ENCODE measurements at regions not wholly inside any gene's neighbourhood (a gene's known extent, or its start where the extent isn't known, plus 50 kb on each side); places are given as distances from the start of the nearest gene placed in this dataset.
A peak's percentile ranks its signal among the peaks of the same experiment; 100 is the strongest.
"Not testable (repeated sequence)": the region's sequence is repeated elsewhere in the genome, so short reads cannot be mapped to it uniquely, and the experiment has no call there.

GRCh38 chr1:78292361-78292760 lies 198.4 kb upstream of the PTGFR start:
- peak; percentile 19 for DNase-seq (ENCODE audit: low spot score)

- DNase-seq (ENCODE audit: low spot score): no peak
Measured at GRCh38 chr1:78297836-78298235, 192.9 kb upstream of the PTGFR start.

- DNase-seq (ENCODE audit: low spot score): no peak
Measured at GRCh38 chr1:78298349-78298748, 192.4 kb upstream of the PTGFR start.

GRCh38 chr1:78301141-78301540 lies 189.6 kb upstream of the PTGFR start:
- DNase-seq (ENCODE audit: low spot score): no peak

GRCh38 chr1:78303620-78304019 lies 187.2 kb upstream of the PTGFR start:
- no peak for DNase-seq (ENCODE audit: low spot score)

- DNase-seq (ENCODE audit: low spot score): no peak
Measured at GRCh38 chr1:78304341-78304740, 186.4 kb upstream of the PTGFR start.

GRCh38 chr1:78304761-78305160 lies 186.0 kb upstream of the PTGFR start:
- no peak for DNase-seq (ENCODE audit: low spot score)

GRCh38 chr1:78310261-78310660 lies 180.5 kb upstream of the PTGFR start:
- DNase-seq (ENCODE audit: low spot score): not testable (repeated sequence)

GRCh38 chr1:78318011-78318410 lies 172.8 kb upstream of the PTGFR start:
- no peak for DNase-seq (ENCODE audit: low spot score)

GRCh38 chr1:78319603-78320002 lies 171.2 kb upstream of the PTGFR start:
- no peak for DNase-seq (ENCODE audit: low spot score)

- no peak for DNase-seq (ENCODE audit: low spot score)
Measured at GRCh38 chr1:78322928-78323680, 167.7 kb upstream of the PTGFR start.

- no peak for DNase-seq (ENCODE audit: low spot score)
Measured at GRCh38 chr1:78325293-78325692, 165.5 kb upstream of the PTGFR start.

GRCh38 chr1:78329475-78329874 lies 161.3 kb upstream of the PTGFR start:
- no peak for DNase-seq (ENCODE audit: low spot score)

- DNase-seq (ENCODE audit: low spot score): no peak
Measured at GRCh38 chr1:78331799-78332198, 159.0 kb upstream of the PTGFR start.

- no peak for DNase-seq (ENCODE audit: low spot score)
Measured at GRCh38 chr1:78333502-78333901, 157.3 kb upstream of the PTGFR start.

GRCh38 chr1:78334114-78334513 lies 156.7 kb upstream of the PTGFR start:
- no peak for DNase-seq (ENCODE audit: low spot score)

GRCh38 chr1:78334952-78335351 lies 155.8 kb upstream of the PTGFR start:
- DNase-seq (ENCODE audit: low spot score): no peak

- DNase-seq (ENCODE audit: low spot score): not testable (repeated sequence)
Measured at GRCh38 chr1:78336751-78337150, 154.0 kb upstream of the PTGFR start.

GRCh38 chr1:78339490-78339889 lies 151.3 kb upstream of the PTGFR start:
- DNase-seq (ENCODE audit: low spot score): no peak

GRCh38 chr1:78340006-78340405 lies 150.8 kb upstream of the PTGFR start:
- DNase-seq (ENCODE audit: low spot score): no peak

GRCh38 chr1:78348496-78349284 lies 142.1 kb upstream of the PTGFR start:
- no peak for DNase-seq (ENCODE audit: low spot score)

GRCh38 chr1:78351551-78352216 lies 139.1 kb upstream of the PTGFR start:
- DNase-seq (ENCODE audit: low spot score): no peak

- DNase-seq (ENCODE audit: low spot score): no peak
Measured at GRCh38 chr1:78355656-78356055, 135.1 kb upstream of the PTGFR start.
